Osteocyte (in vitro differentiated cells): ENCODE measurements at regions not wholly inside any gene's neighbourhood (a gene's known extent, or its start where the extent isn't known, plus 50 kb on each side); places are given as distances from the start of the nearest gene placed in this dataset.
"Not testable (repeated sequence)": the region's sequence is repeated elsewhere in the genome, so short reads cannot be mapped to it uniquely, and the experiment has no call there.

ENCODE experiments used
- DNase-seq: peaks from one replicate; pipeline ENCODE4 v3.0.0; 2021; ENCODE audit warnings: mixed read lengths; ENCODE audit not compliant: unreplicated experiment; ENCODE audit errors: extremely low spot score
- H3K27ac Mint-ChIP-seq: one replicate; pipeline ENCODE4 v1.8.0; 2021; ENCODE audit warnings: mild to moderate bottlenecking, mixed read lengths; ENCODE audit not compliant: unreplicated experiment
- H3K27me3 Mint-ChIP-seq: one replicate; pipeline ENCODE4 v1.8.0; 2021; ENCODE audit warnings: mixed read lengths; ENCODE audit not compliant: unreplicated experiment
- H3K36me3 Mint-ChIP-seq: one replicate; pipeline ENCODE4 v1.8.0; 2021; ENCODE audit warnings: mixed read lengths; ENCODE audit not compliant: unreplicated experiment
- H3K4me1 Mint-ChIP-seq: one replicate; pipeline ENCODE4 v1.8.0; 2021; ENCODE audit warnings: mixed read lengths; ENCODE audit not compliant: unreplicated experiment
- H3K4me3 Mint-ChIP-seq: one replicate; pipeline ENCODE4 v1.8.0; 2021; ENCODE audit warnings: mild to moderate bottlenecking, moderate library complexity, mixed read lengths; ENCODE audit not compliant: unreplicated experiment
- H3K9me3 Mint-ChIP-seq: one replicate; pipeline ENCODE4 v1.8.0; 2021; ENCODE audit warnings: mixed read lengths; ENCODE audit not compliant: unreplicated experiment
- TF ChIP-seq, protein P1 (sequence below): fragments of 200-600 bp; sonication (generic); IDR thresholded peaks from 2 replicates; pipeline ENCODE4 v1.5.0; 2021; ENCODE audit warnings: antibody characterized with exemption, mild to moderate bottlenecking, moderate library complexity

- Mint-ChIP-seq H3K4me3 (no peak overlapping the region), H3K27ac (no peak overlapping the region), H3K27me3 (no peaks in the 10 kb centered on the region), H3K4me1 (no peaks in the 10 kb centered on the region), H3K9me3 (peaks cover 15% of the 10 kb centered on the region), H3K36me3 (no peaks in the 10 kb centered on the region)
- TF ChIP-seq, protein P1, sequence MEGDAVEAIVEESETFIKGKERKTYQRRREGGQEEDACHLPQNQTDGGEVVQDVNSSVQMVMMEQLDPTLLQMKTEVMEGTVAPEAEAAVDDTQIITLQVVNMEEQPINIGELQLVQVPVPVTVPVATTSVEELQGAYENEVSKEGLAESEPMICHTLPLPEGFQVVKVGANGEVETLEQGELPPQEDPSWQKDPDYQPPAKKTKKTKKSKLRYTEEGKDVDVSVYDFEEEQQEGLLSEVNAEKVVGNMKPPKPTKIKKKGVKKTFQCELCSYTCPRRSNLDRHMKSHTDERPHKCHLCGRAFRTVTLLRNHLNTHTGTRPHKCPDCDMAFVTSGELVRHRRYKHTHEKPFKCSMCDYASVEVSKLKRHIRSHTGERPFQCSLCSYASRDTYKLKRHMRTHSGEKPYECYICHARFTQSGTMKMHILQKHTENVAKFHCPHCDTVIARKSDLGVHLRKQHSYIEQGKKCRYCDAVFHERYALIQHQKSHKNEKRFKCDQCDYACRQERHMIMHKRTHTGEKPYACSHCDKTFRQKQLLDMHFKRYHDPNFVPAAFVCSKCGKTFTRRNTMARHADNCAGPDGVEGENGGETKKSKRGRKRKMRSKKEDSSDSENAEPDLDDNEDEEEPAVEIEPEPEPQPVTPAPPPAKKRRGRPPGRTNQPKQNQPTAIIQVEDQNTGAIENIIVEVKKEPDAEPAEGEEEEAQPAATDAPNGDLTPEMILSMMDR, result no peak
- no peak for DNase-seq
Observed at GRCh38 chr21:24486973-24487372, 1120.3 kb downstream of the MRPL39 start.

GRCh38 chr21:24483361-24483760 lies 1123.9 kb downstream of the MRPL39 start:
- H3K27ac Mint-ChIP-seq, H3K36me3 Mint-ChIP-seq, H3K27me3 Mint-ChIP-seq, H3K4me3 Mint-ChIP-seq, H3K4me1 Mint-ChIP-seq, DNase-seq: not testable (repeated sequence)
- H3K9me3 Mint-ChIP-seq, result peaks cover 19% of the 10 kb centered on the region

DNA sequence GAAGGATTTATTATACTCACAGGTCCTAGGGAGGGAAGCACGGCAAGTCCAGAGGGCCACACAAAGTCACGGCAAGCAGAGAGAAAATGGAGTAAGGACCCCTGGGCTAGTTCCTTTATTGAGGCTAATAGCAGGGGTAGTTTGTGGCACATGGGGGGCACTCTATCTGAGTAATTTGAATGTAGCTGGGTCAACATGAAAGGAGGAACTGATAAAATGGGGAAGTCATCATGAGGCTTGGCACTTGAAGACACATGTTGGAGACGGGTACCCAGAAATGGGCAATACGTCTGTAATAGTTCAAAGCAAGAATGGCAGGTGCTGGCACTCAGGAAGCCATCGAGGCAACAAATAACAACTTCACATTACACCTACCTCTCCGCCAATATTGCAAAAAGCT lies 1136.4 kb downstream of the MRPL39 start:
- TF ChIP-seq, protein P1, result no peak
- Mint-ChIP-seq H3K27me3 (no peaks in the 10 kb centered on the region), H3K36me3 (no peaks in the 10 kb centered on the region), H3K4me1 (no peaks in the 10 kb centered on the region), H3K9me3 (peaks cover 34% of the 10 kb centered on the region), H3K27ac (no peak overlapping the region), H3K4me3 (no peak overlapping the region)
- DNase-seq, result no peak

- no peak for DNase-seq
- no peaks in the 10 kb centered on the region for H3K4me1 Mint-ChIP-seq
- TF ChIP-seq, protein P1, result no peak
- no peaks in the 10 kb centered on the region for H3K27me3 Mint-ChIP-seq
- no peak overlapping the region for H3K27ac Mint-ChIP-seq
- H3K36me3 Mint-ChIP-seq, result no peaks in the 10 kb centered on the region
- H3K4me3 Mint-ChIP-seq, result no peak overlapping the region
- peaks cover 21% of the 10 kb centered on the region for H3K9me3 Mint-ChIP-seq
Observed at GRCh38 chr21:24456358-24456757, 1150.9 kb downstream of the MRPL39 start.

DNA sequence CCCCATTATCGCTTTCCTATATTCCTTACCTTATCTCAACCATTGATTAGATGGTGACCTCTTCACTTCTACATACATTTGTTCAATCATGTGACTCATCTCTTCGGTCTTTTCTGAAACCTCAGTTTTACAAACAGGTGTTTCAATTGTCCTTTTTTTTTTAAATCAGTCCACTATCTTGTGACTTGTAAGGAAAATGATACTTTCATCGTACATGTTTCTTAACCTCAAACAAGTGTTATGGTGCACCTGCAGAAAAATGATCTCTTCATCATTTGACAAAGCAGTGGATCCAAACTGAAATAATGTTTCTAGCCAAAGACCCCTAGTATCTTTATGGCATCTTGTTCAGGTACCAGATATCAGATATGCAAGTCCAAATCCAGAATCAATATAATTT lies 1157.2 kb downstream of the MRPL39 start:
- H3K27ac Mint-ChIP-seq, result no peak overlapping the region
- no peak for DNase-seq
- H3K9me3 Mint-ChIP-seq, result peaks cover 36% of the 10 kb centered on the region
- TF ChIP-seq, protein P1, result no peak
- no peak overlapping the region for H3K4me3 Mint-ChIP-seq
- no peaks in the 10 kb centered on the region for H3K27me3 Mint-ChIP-seq
- no peaks in the 10 kb centered on the region for H3K4me1 Mint-ChIP-seq
- no peaks in the 10 kb centered on the region for H3K36me3 Mint-ChIP-seq

GRCh38 chr21:24445517-24445916 lies 1161.8 kb downstream of the MRPL39 start:
- H3K9me3 Mint-ChIP-seq, result peaks cover 59% of the 10 kb centered on the region
- no peak overlapping the region for H3K27ac Mint-ChIP-seq
- H3K4me3 Mint-ChIP-seq, result no peak overlapping the region
- H3K4me1 Mint-ChIP-seq, result no peaks in the 10 kb centered on the region
- DNase-seq, result no peak
- TF ChIP-seq, protein P1, result no peak
- no peaks in the 10 kb centered on the region for H3K27me3 Mint-ChIP-seq
- no peaks in the 10 kb centered on the region for H3K36me3 Mint-ChIP-seq
